ENCODE measurements at regions not wholly inside any gene's neighbourhood (a gene's known extent, or its start where the extent isn't known, plus 50 kb on each side); places are given as distances from the start of the nearest gene placed in this dataset.

- H3K4me1 Mint-ChIP-seq = no peaks in the 10 kb centered on the region
- TF ChIP-seq CTCF (IDR thresholded peaks at IDR 0.05; ENCODE audit: unreplicated experiment in 3 of 3) = no peak
- H3K27ac Mint-ChIP-seq = no peak overlapping the region
- H3K9me3 Mint-ChIP-seq = no peaks in the 10 kb centered on the region
- peaks cover 42% of the 10 kb centered on the region for H3K27me3 Mint-ChIP-seq (ENCODE audit: low read depth)
- H3K36me3 Mint-ChIP-seq (ENCODE audit: low read depth) = no peaks in the 10 kb centered on the region
- H3K4me3 Mint-ChIP-seq = no peak overlapping the region
Observed at GRCh38 chr17:45702666-45703266, 81.4 kb upstream of the CRHR1 start.

GRCh38 chr17:45703348-45703747 lies 80.8 kb upstream of the CRHR1 start:
- peaks cover 45% of the 10 kb centered on the region for H3K27me3 Mint-ChIP-seq (ENCODE audit: low read depth)

GRCh38 chr17:45703806-45704205 lies 80.3 kb upstream of the CRHR1 start:
- Mint-ChIP-seq H3K27ac (no peak overlapping the region), H3K4me3 (no peak overlapping the region), H3K9me3 (no peaks in the 10 kb centered on the region), H3K4me1 (no peaks in the 10 kb centered on the region), H3K36me3 (ENCODE audit: low read depth) (no peaks in the 10 kb centered on the region), H3K27me3 (ENCODE audit: low read depth) (peaks cover 43% of the 10 kb centered on the region)
- TF ChIP-seq CTCF (IDR thresholded peaks at IDR 0.05; ENCODE audit: unreplicated experiment in 3 of 3) = no peak

More at GRCh38 chr17:45703348-45703747, 80.8 kb upstream of the CRHR1 start:
- no peaks in the 10 kb centered on the region for H3K9me3 Mint-ChIP-seq
- TF ChIP-seq CTCF (IDR thresholded peaks at IDR 0.05; ENCODE audit: unreplicated experiment in 3 of 3) = no peak
- H3K4me3 Mint-ChIP-seq = no peak overlapping the region
- H3K27ac Mint-ChIP-seq = no peak overlapping the region
- no peaks in the 10 kb centered on the region for H3K4me1 Mint-ChIP-seq
- no peaks in the 10 kb centered on the region for H3K36me3 Mint-ChIP-seq (ENCODE audit: low read depth)

- Mint-ChIP-seq H3K4me1 (no peaks in the 10 kb centered on the region), H3K36me3 (ENCODE audit: low read depth) (no peaks in the 10 kb centered on the region), H3K27me3 (ENCODE audit: low read depth) (peaks cover 44% of the 10 kb centered on the region), H3K27ac (no peak overlapping the region), H3K9me3 (no peaks in the 10 kb centered on the region), H3K4me3 (no peak overlapping the region)
- no peak for TF ChIP-seq CTCF (IDR thresholded peaks at IDR 0.05; ENCODE audit: unreplicated experiment in 3 of 3)
Observed at GRCh38 chr17:45704251-45704650, 79.9 kb upstream of the CRHR1 start.

GRCh38 chr17:45705123-45706009 lies 78.8 kb upstream of the CRHR1 start:
- H3K36me3 Mint-ChIP-seq (ENCODE audit: low read depth) = no peaks in the 10 kb centered on the region
- no peaks in the 10 kb centered on the region for H3K9me3 Mint-ChIP-seq
- no peaks in the 10 kb centered on the region for H3K4me1 Mint-ChIP-seq
- H3K27me3 Mint-ChIP-seq (ENCODE audit: low read depth) = peaks cover 36% of the 10 kb centered on the region
- no peak overlapping the region for H3K4me3 Mint-ChIP-seq
- H3K27ac Mint-ChIP-seq = no peak overlapping the region
- TF ChIP-seq CTCF (IDR thresholded peaks at IDR 0.05; ENCODE audit: unreplicated experiment in 3 of 3) = no peak
